ENCODE measurements at regions not wholly inside any gene's neighbourhood (a gene's known extent, or its start where the extent isn't known, plus 50 kb on each side); places are given as distances from the start of the nearest gene placed in this dataset.

GRCh38 chr3:170731281-170731680 is 138.7 kb downstream of the RPL22L1 start:
- DNase-seq = no peak
- no peaks in the 10 kb centered on the region for H3K9me3 ChIP-seq (ENCODE audit: control insufficient read depth, low read depth, low read length)
- no peak overlapping the region for H3K27ac ChIP-seq (ENCODE audit: low read length)
- H3K36me3 ChIP-seq (ENCODE audit: control insufficient read depth, insufficient read depth, low read length) = no peaks in the 10 kb centered on the region
- H3K27me3 ChIP-seq (ENCODE audit: control insufficient read depth, insufficient read depth, low read length) = no peaks in the 10 kb centered on the region
- no peak overlapping the region for H3K4me3 ChIP-seq (ENCODE audit: low read length)
- H3K4me1 ChIP-seq (ENCODE audit: control insufficient read depth, insufficient read depth, low read length) = peaks cover 3% of the 10 kb centered on the region

GRCh38 chr3:170730071-170730812 is 139.8 kb downstream of the RPL22L1 start:
- Histone ChIP-seq H3K4me3 (ENCODE audit: low read length) (no peak overlapping the region), H3K4me1 (ENCODE audit: control insufficient read depth, insufficient read depth, low read length) (peaks cover 3% of the 10 kb centered on the region), H3K36me3 (ENCODE audit: control insufficient read depth, insufficient read depth, low read length) (no peaks in the 10 kb centered on the region), H3K27ac (ENCODE audit: low read length) (peak overlapping the region; percentile 42), H3K9me3 (ENCODE audit: control insufficient read depth, low read depth, low read length) (no peaks in the 10 kb centered on the region), H3K27me3 (ENCODE audit: control insufficient read depth, insufficient read depth, low read length) (no peaks in the 10 kb centered on the region)
- DNase-seq = peak; percentile 57 to 80
- WGBS (ENCODE audit: insufficient coverage, low lambda C conversion rate) = no CpG with 5 or more reads among the region's 4 CpGs

- H3K9me3 ChIP-seq (ENCODE audit: control insufficient read depth, low read depth, low read length) = no peaks in the 10 kb centered on the region
- no peak overlapping the region for H3K27ac ChIP-seq (ENCODE audit: low read length)
- no peak for DNase-seq
- no peak overlapping the region for H3K4me3 ChIP-seq (ENCODE audit: low read length)
- H3K27me3 ChIP-seq (ENCODE audit: control insufficient read depth, insufficient read depth, low read length) = no peaks in the 10 kb centered on the region
- H3K36me3 ChIP-seq (ENCODE audit: control insufficient read depth, insufficient read depth, low read length) = no peaks in the 10 kb centered on the region
- 94% methylated on average over 3 of the region's 3 CpGs for WGBS (ENCODE audit: insufficient coverage, low lambda C conversion rate)
- peaks cover 9% of the 10 kb centered on the region for H3K4me1 ChIP-seq (ENCODE audit: control insufficient read depth, insufficient read depth, low read length)
Measured at GRCh38 chr3:170728181-170728580, 141.8 kb downstream of the RPL22L1 start.

DNA sequence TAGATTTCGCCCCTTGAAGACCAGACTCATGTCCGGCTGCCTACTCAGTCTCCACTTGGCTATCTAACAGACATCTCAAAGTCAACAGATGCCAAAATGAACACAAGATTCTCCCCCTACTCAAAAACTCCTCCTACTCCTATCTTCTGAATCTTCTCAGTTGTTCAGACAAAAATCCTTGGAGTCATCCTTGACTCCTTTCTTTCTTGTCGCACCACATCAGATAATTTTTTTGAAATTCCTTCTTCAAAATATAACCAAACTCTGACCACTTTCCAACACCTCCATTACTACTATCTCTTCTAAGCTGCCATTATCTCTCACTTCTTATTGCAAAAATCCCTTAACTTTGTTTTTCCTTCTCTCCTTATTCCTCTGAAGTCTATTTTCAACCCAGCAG is 141.9 kb upstream of the SLC7A14 start:
- no peak overlapping the region for H3K27ac ChIP-seq (ENCODE audit: low read length)

DNA sequence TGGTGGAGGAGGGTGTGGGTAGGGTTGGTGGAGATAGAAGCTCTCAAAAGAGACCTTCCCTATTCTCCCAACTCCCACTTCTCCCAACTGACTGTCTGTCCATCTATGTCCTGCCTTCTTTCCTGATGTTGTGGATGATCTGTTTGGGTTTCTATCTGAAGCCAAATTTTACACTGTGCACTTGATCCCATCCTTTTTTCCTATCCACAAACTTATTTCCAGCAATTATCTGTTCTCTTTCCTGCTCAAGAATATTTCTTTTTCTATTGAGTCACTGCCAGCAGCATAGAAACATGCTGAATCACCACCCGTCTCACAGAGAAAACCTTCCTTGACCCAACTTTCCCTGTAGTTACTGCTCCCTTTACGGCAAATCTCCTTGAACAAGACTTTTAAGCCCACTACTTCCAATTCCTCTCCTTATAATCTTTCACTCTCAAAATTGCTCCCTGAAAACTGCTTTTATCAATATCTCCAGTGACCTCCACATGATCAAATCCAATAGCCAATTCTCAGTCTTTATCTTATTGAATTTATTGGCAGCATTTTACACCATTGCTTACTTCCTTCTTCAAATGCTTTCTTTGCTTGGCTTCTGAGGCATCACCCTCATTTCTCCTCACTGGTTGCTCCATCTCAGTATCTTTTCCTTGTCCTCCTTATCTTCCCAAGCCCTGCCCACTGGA is 141.2 kb upstream of the SLC7A14 start:
- no peaks in the 10 kb centered on the region for H3K36me3 ChIP-seq (ENCODE audit: control insufficient read depth, insufficient read depth, low read length)
- no peak overlapping the region for H3K4me3 ChIP-seq (ENCODE audit: low read length)
- H3K27ac ChIP-seq (ENCODE audit: low read length) = no peak overlapping the region
- H3K4me1 ChIP-seq (ENCODE audit: control insufficient read depth, insufficient read depth, low read length) = peaks cover 9% of the 10 kb centered on the region
- H3K9me3 ChIP-seq (ENCODE audit: control insufficient read depth, low read depth, low read length) = no peaks in the 10 kb centered on the region
- 100% methylated on average over 1 of the region's 2 CpGs for WGBS (ENCODE audit: insufficient coverage, low lambda C conversion rate)
- H3K27me3 ChIP-seq (ENCODE audit: control insufficient read depth, insufficient read depth, low read length) = no peaks in the 10 kb centered on the region
- DNase-seq = no peak

More for the DNA sequence above, 141.9 kb upstream of the SLC7A14 start:
- WGBS (ENCODE audit: insufficient coverage, low lambda C conversion rate) = 92% methylated on average over 1 of the region's 3 CpGs
- Histone ChIP-seq H3K36me3 (ENCODE audit: control insufficient read depth, insufficient read depth, low read length) (no peaks in the 10 kb centered on the region), H3K4me1 (ENCODE audit: control insufficient read depth, insufficient read depth, low read length) (peaks cover 9% of the 10 kb centered on the region), H3K27me3 (ENCODE audit: control insufficient read depth, insufficient read depth, low read length) (no peaks in the 10 kb centered on the region), H3K4me3 (ENCODE audit: low read length) (no peak overlapping the region), H3K9me3 (ENCODE audit: control insufficient read depth, low read depth, low read length) (no peaks in the 10 kb centered on the region)
- no peak for DNase-seq

DNA sequence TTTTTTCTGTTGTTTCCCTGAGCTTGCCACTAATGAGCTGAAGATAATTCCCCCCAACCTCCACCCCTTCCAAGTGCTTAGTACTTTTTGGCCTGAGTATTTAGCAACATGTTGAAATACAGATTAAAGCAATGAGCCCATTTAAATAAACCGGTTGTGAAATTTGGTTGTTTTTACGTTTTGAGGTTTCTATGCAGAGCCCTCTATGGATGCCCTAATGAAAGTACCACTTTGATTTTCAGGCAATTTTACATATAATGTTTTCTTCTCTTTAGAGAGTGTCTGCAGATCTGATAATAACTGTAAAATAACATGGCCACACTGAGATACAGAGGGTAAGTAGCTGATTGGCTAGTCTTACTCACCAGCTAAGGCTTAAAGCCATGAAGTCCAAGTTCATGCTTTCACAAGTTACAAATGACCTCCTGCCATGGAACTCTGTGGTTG is 139.4 kb upstream of the SLC7A14 start:
- no peaks in the 10 kb centered on the region for H3K36me3 ChIP-seq (ENCODE audit: control insufficient read depth, insufficient read depth, low read length)
- no peaks in the 10 kb centered on the region for H3K27me3 ChIP-seq (ENCODE audit: control insufficient read depth, insufficient read depth, low read length)
- no peak for DNase-seq
- no peak overlapping the region for H3K27ac ChIP-seq (ENCODE audit: low read length)
- 89% methylated on average over 2 of the region's 2 CpGs for WGBS (ENCODE audit: insufficient coverage, low lambda C conversion rate)
- no peaks in the 10 kb centered on the region for H3K9me3 ChIP-seq (ENCODE audit: control insufficient read depth, low read depth, low read length)
- no peak overlapping the region for H3K4me3 ChIP-seq (ENCODE audit: low read length)
- H3K4me1 ChIP-seq (ENCODE audit: control insufficient read depth, insufficient read depth, low read length) = peaks cover 8% of the 10 kb centered on the region

DNA sequence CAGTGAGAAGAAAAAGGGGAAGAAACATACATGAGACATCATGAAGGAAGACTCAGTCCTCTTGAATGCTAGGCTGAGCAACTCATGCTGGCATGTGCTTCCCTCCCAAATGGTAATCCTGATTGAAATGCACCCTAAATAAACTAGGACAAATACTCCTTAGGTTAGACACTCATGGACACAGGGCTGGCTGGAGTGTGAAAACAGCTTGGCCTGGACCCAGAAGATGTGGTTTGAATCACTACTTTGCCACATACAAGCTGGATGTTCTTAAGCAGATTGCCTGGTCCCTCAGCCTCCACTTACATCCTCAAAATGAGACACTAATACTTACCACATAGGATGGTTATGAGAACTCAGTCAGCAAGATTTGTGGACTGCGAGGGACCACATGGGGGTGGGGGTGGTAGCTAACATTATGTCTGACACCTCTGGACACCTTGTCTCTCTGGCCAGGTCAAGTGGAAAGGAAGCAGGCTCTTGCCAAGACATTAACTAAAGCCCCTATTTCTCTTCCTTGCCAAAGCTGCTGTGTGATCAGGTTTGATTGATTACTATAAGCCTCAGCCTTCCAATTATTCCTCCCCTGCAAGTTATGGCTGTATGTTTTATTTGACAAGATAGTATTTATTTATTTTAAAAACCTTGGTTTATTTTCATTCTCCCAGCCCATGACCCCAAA is 138.9 kb upstream of the SLC7A14 start:
- H3K4me1 ChIP-seq (ENCODE audit: control insufficient read depth, insufficient read depth, low read length) = peaks cover 6% of the 10 kb centered on the region
- H3K9me3 ChIP-seq (ENCODE audit: control insufficient read depth, low read depth, low read length) = no peaks in the 10 kb centered on the region
- WGBS (ENCODE audit: insufficient coverage, low lambda C conversion rate) = no CpG with 5 or more reads among the region's 1 CpG
- DNase-seq = no peak
- no peak overlapping the region for H3K4me3 ChIP-seq (ENCODE audit: low read length)
- H3K27me3 ChIP-seq (ENCODE audit: control insufficient read depth, insufficient read depth, low read length) = no peaks in the 10 kb centered on the region
- H3K36me3 ChIP-seq (ENCODE audit: control insufficient read depth, insufficient read depth, low read length) = no peaks in the 10 kb centered on the region
- H3K27ac ChIP-seq (ENCODE audit: low read length) = no peak overlapping the region

- no peaks in the 10 kb centered on the region for H3K27me3 ChIP-seq (ENCODE audit: control insufficient read depth, insufficient read depth, low read length)
- peaks cover 6% of the 10 kb centered on the region for H3K4me1 ChIP-seq (ENCODE audit: control insufficient read depth, insufficient read depth, low read length)
- H3K27ac ChIP-seq (ENCODE audit: low read length) = peak overlapping the region; percentile 5
- no peak overlapping the region for H3K4me3 ChIP-seq (ENCODE audit: low read length)
- 0% methylated on average over 1 of the region's 1 CpG for WGBS (ENCODE audit: insufficient coverage, low lambda C conversion rate)
- DNase-seq = no peak
- no peaks in the 10 kb centered on the region for H3K9me3 ChIP-seq (ENCODE audit: control insufficient read depth, low read depth, low read length)
- no peaks in the 10 kb centered on the region for H3K36me3 ChIP-seq (ENCODE audit: control insufficient read depth, insufficient read depth, low read length)
Measured at GRCh38 chr3:170723241-170723640, 137.4 kb upstream of the SLC7A14 start.

DNA sequence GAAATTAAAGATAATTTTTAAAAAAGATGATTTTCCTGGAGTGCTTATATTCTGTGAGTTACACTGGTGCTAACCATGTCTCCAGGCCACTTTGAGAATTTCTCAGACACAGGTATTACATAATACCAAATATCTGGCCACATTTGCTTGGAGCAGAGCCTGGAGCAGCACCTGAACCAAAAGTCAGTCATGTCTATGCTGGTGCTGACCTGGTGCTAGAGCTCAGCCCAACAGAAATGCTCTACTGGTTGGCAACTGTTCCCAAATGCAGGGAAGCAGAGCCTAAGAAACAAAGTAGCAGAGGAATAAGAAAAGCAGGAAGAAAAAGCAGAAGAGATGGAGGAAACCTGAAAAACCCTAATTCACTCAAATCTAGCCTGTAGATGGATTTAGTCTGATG is 135.7 kb upstream of the SLC7A14 start:
- Histone ChIP-seq H3K9me3 (ENCODE audit: control insufficient read depth, low read depth, low read length) (no peaks in the 10 kb centered on the region), H3K36me3 (ENCODE audit: control insufficient read depth, insufficient read depth, low read length) (no peaks in the 10 kb centered on the region), H3K4me3 (ENCODE audit: low read length) (no peak overlapping the region), H3K27me3 (ENCODE audit: control insufficient read depth, insufficient read depth, low read length) (no peaks in the 10 kb centered on the region), H3K27ac (ENCODE audit: low read length) (no peak overlapping the region), H3K4me1 (ENCODE audit: control insufficient read depth, insufficient read depth, low read length) (peaks cover 6% of the 10 kb centered on the region)
- no peak for DNase-seq

DNA sequence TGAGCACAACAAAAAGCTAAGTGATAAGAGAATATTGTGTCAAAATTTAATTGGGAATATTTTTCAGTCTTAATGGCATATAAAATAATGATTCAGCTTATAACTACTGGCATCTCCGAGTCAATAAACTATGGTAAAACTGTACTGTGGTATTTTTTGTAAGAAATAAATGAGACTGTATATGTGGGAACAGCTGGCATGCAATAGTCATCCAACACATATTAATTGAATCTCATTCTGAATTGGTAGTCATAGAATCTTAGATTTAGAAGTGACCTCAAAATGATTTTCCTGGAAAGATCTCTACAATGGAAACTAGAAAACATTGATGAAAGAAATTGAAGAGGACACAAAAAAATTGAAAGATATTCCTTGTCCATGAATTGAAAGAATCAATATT is 133.4 kb upstream of the SLC7A14 start:
- H3K27me3 ChIP-seq (ENCODE audit: control insufficient read depth, insufficient read depth, low read length) = no peaks in the 10 kb centered on the region
- no CpG with 5 or more reads among the region's 1 CpG for WGBS (ENCODE audit: insufficient coverage, low lambda C conversion rate)
- no peaks in the 10 kb centered on the region for H3K36me3 ChIP-seq (ENCODE audit: control insufficient read depth, insufficient read depth, low read length)
- H3K9me3 ChIP-seq (ENCODE audit: control insufficient read depth, low read depth, low read length) = no peaks in the 10 kb centered on the region
- H3K27ac ChIP-seq (ENCODE audit: low read length) = no peak overlapping the region
- no peak overlapping the region for H3K4me3 ChIP-seq (ENCODE audit: low read length)
- peaks cover 6% of the 10 kb centered on the region for H3K4me1 ChIP-seq (ENCODE audit: control insufficient read depth, insufficient read depth, low read length)
- no peak for DNase-seq

Data from large intestine (tissue), 3 donors.